ENCODE measurements at regions not wholly inside any gene's neighbourhood (a gene's known extent, or its start where the extent isn't known, plus 50 kb on each side); places are given as distances from the start of the nearest gene placed in this dataset.
"Not testable (repeated sequence)": the region's sequence is repeated elsewhere in the genome, so short reads cannot be mapped to it uniquely, and the experiment has no call there.

- DNase-seq (ENCODE audit: low read depth in 4 of 4, low spot score in 3 of 4): no peak
These were observed 331.0 kb upstream of the CCL2 start for GRCh38 chr17:33924104-33924503.

- DNase-seq (ENCODE audit: low read depth in 4 of 4, low spot score in 3 of 4): no peak
These were observed 329.4 kb upstream of the CCL2 start for GRCh38 chr17:33925649-33926048.

GRCh38 chr17:33927732-33928133 is 327.4 kb upstream of the CCL2 start:
- no peak for DNase-seq (ENCODE audit: low read depth in 4 of 4, low spot score in 3 of 4)

GRCh38 chr17:33929181-33929724 is 325.8 kb upstream of the CCL2 start:
- no peak for DNase-seq (ENCODE audit: low read depth in 4 of 4, low spot score in 3 of 4)

- DNase-seq (ENCODE audit: low read depth in 4 of 4, low spot score in 3 of 4): not testable (repeated sequence)
These were observed 323.8 kb upstream of the CCL2 start for GRCh38 chr17:33931148-33931814.

GRCh38 chr17:33932996-33933395 is 322.1 kb upstream of the CCL2 start:
- DNase-seq (ENCODE audit: low read depth in 4 of 4, low spot score in 3 of 4): no peak

GRCh38 chr17:33933576-33933975 is 321.5 kb upstream of the CCL2 start:
- no peak for DNase-seq (ENCODE audit: low read depth in 4 of 4, low spot score in 3 of 4)

GRCh38 chr17:33934696-33935095 is 320.4 kb upstream of the CCL2 start:
- DNase-seq (ENCODE audit: low read depth in 4 of 4, low spot score in 3 of 4): no peak

GRCh38 chr17:33935822-33936221 is 319.3 kb upstream of the CCL2 start:
- DNase-seq (ENCODE audit: low read depth in 4 of 4, low spot score in 3 of 4): no peak

GRCh38 chr17:33936764-33937163 is 318.3 kb upstream of the CCL2 start:
- no peak for DNase-seq (ENCODE audit: low read depth in 4 of 4, low spot score in 3 of 4)

- DNase-seq (ENCODE audit: low read depth in 4 of 4, low spot score in 3 of 4): no peak
These were observed 315.1 kb upstream of the CCL2 start for GRCh38 chr17:33939959-33940358.

- no peak for DNase-seq (ENCODE audit: low read depth in 4 of 4, low spot score in 3 of 4)
These were observed 314.2 kb upstream of the CCL2 start for GRCh38 chr17:33940769-33941370.

GRCh38 chr17:33941744-33942143 is 313.3 kb upstream of the CCL2 start:
- DNase-seq (ENCODE audit: low read depth in 4 of 4, low spot score in 3 of 4): no peak

GRCh38 chr17:33942414-33942813 is 312.7 kb upstream of the CCL2 start:
- no peak for DNase-seq (ENCODE audit: low read depth in 4 of 4, low spot score in 3 of 4)

GRCh38 chr17:33944412-33944811 is 310.7 kb upstream of the CCL2 start:
- DNase-seq (ENCODE audit: low read depth in 4 of 4, low spot score in 3 of 4): no peak

- DNase-seq (ENCODE audit: low read depth in 4 of 4, low spot score in 3 of 4): no peak
These were observed 310.3 kb upstream of the CCL2 start for GRCh38 chr17:33944826-33945225.

GRCh38 chr17:33945646-33946546 is 309.2 kb upstream of the CCL2 start:
- no peak for DNase-seq (ENCODE audit: low read depth in 4 of 4, low spot score in 3 of 4)

GRCh38 chr17:33947762-33948161 is 307.3 kb upstream of the CCL2 start:
- no peak for DNase-seq (ENCODE audit: low read depth in 4 of 4, low spot score in 3 of 4)

GRCh38 chr17:33948309-33948708 is 306.8 kb upstream of the CCL2 start:
- DNase-seq (ENCODE audit: low read depth in 4 of 4, low spot score in 3 of 4): no peak

- DNase-seq (ENCODE audit: low read depth in 4 of 4, low spot score in 3 of 4): no peak
These were observed 306.0 kb upstream of the CCL2 start for GRCh38 chr17:33949100-33949499.

GRCh38 chr17:33950061-33950460 is 305.0 kb upstream of the CCL2 start:
- no peak for DNase-seq (ENCODE audit: low read depth in 4 of 4, low spot score in 3 of 4)
